ENCODE measurements at regions not wholly inside any gene's neighbourhood (a gene's known extent, or its start where the extent isn't known, plus 50 kb on each side); places are given as distances from the start of the nearest gene placed in this dataset.

- Histone ChIP-seq H3K4me2 (ENCODE audit: extremely low read depth, insufficient read depth, low read length) (no peak overlapping the region), H3K27ac (ENCODE audit: insufficient read depth, low read length) (no peak overlapping the region), H3K36me3 (ENCODE audit: control insufficient read depth, insufficient read depth, low read length) (no peaks in the 10 kb centered on the region), H3K9me3 (ENCODE audit: control insufficient read depth, insufficient read depth, low read depth, low read length) (no peaks in the 10 kb centered on the region), H2AFZ (ENCODE audit: low read length) (no peak overlapping the region), H3K4me1 (ENCODE audit: control insufficient read depth, extremely low read depth, insufficient read depth, low read length) (no peaks in the 10 kb centered on the region), H3K9ac (ENCODE audit: insufficient read depth, low read length) (no peak overlapping the region), H3K27me3 (ENCODE audit: control insufficient read depth, insufficient read depth, low read length) (no peaks in the 10 kb centered on the region), H4K20me1 (ENCODE audit: control insufficient read depth, extremely low read depth, insufficient read depth, low read length) (no peaks in the 10 kb centered on the region), H3K79me2 (ENCODE audit: control insufficient read depth, insufficient read depth, low read length) (no peaks in the 10 kb centered on the region), H3K4me3 (replicated peaks in 1 of 4; ENCODE audit: control extremely low read depth in 1 of 4, insufficient read depth in 1 of 4, low read depth in 3 of 4, low read length in 4 of 4) (no peak overlapping the region)
- no peak for DNase-seq (ENCODE audit: low read depth in 2 of 2)
- no peak for TF ChIP-seq CTCF (conservative IDR thresholded peaks at IDR 0.05 in 1 of 2, IDR thresholded peaks at IDR 0.05 in 1 of 2; ENCODE audit: low read depth in 1 of 2, low read length in 2 of 2)
- no peak for TF ChIP-seq EZH2 (IDR thresholded peaks at IDR 0.05; ENCODE audit: low read length, missing control alignments)
Measured at GRCh38 chr7:83799333-83799732, 150.4 kb upstream of the SEMA3E start.

- Histone ChIP-seq H2AFZ (ENCODE audit: low read length) (no peak overlapping the region), H3K4me3 (replicated peaks in 1 of 4; ENCODE audit: control extremely low read depth in 1 of 4, insufficient read depth in 1 of 4, low read depth in 3 of 4, low read length in 4 of 4) (no peak overlapping the region), H3K9ac (ENCODE audit: insufficient read depth, low read length) (no peak overlapping the region), H3K36me3 (ENCODE audit: control insufficient read depth, insufficient read depth, low read length) (no peaks in the 10 kb centered on the region), H3K27me3 (ENCODE audit: control insufficient read depth, insufficient read depth, low read length) (no peaks in the 10 kb centered on the region), H3K27ac (ENCODE audit: insufficient read depth, low read length) (no peak overlapping the region), H3K4me2 (ENCODE audit: extremely low read depth, insufficient read depth, low read length) (no peak overlapping the region), H3K9me3 (ENCODE audit: control insufficient read depth, insufficient read depth, low read depth, low read length) (no peaks in the 10 kb centered on the region), H3K79me2 (ENCODE audit: control insufficient read depth, insufficient read depth, low read length) (no peaks in the 10 kb centered on the region), H4K20me1 (ENCODE audit: control insufficient read depth, extremely low read depth, insufficient read depth, low read length) (no peaks in the 10 kb centered on the region), H3K4me1 (ENCODE audit: control insufficient read depth, extremely low read depth, insufficient read depth, low read length) (no peaks in the 10 kb centered on the region)
- DNase-seq (ENCODE audit: low read depth in 2 of 2): no peak
- TF ChIP-seq CTCF (conservative IDR thresholded peaks at IDR 0.05 in 1 of 2, IDR thresholded peaks at IDR 0.05 in 1 of 2; ENCODE audit: low read depth in 1 of 2, low read length in 2 of 2) (no peak), EZH2 (IDR thresholded peaks at IDR 0.05; ENCODE audit: low read length, missing control alignments) (no peak)
Measured at GRCh38 chr7:83798489-83798888, 149.6 kb upstream of the SEMA3E start.

- Histone ChIP-seq H3K36me3 (ENCODE audit: control insufficient read depth, insufficient read depth, low read length) (no peaks in the 10 kb centered on the region), H3K4me3 (replicated peaks in 1 of 4; ENCODE audit: control extremely low read depth in 1 of 4, insufficient read depth in 1 of 4, low read depth in 3 of 4, low read length in 4 of 4) (no peak overlapping the region), H3K4me1 (ENCODE audit: control insufficient read depth, extremely low read depth, insufficient read depth, low read length) (no peaks in the 10 kb centered on the region), H3K4me2 (ENCODE audit: extremely low read depth, insufficient read depth, low read length) (no peak overlapping the region), H3K79me2 (ENCODE audit: control insufficient read depth, insufficient read depth, low read length) (no peaks in the 10 kb centered on the region), H3K27me3 (ENCODE audit: control insufficient read depth, insufficient read depth, low read length) (no peaks in the 10 kb centered on the region), H2AFZ (ENCODE audit: low read length) (no peak overlapping the region), H3K27ac (ENCODE audit: insufficient read depth, low read length) (no peak overlapping the region), H3K9me3 (ENCODE audit: control insufficient read depth, insufficient read depth, low read depth, low read length) (no peaks in the 10 kb centered on the region), H4K20me1 (ENCODE audit: control insufficient read depth, extremely low read depth, insufficient read depth, low read length) (no peaks in the 10 kb centered on the region), H3K9ac (ENCODE audit: insufficient read depth, low read length) (no peak overlapping the region)
- no peak for DNase-seq (ENCODE audit: low read depth in 2 of 2)
- TF ChIP-seq CTCF (conservative IDR thresholded peaks at IDR 0.05 in 1 of 2, IDR thresholded peaks at IDR 0.05 in 1 of 2; ENCODE audit: low read depth in 1 of 2, low read length in 2 of 2): no peak
- no peak for TF ChIP-seq EZH2 (IDR thresholded peaks at IDR 0.05; ENCODE audit: low read length, missing control alignments)
Measured at GRCh38 chr7:83796760-83797159, 147.8 kb upstream of the SEMA3E start.
